IMR-90 (cell line): ENCODE measurements at regions not wholly inside any gene's neighbourhood (a gene's known extent, or its start where the extent isn't known, plus 50 kb on each side); places are given as distances from the start of the nearest gene placed in this dataset.

Experiments
- ATAC-seq: fragments of 200-7000 bp; cut with Tn5 transposase; 2 replicates; pipeline ENCODE4 v1.9.1; 2020; ENCODE audit warnings: low read depth, mild to moderate bottlenecking, moderate library complexity
- BruUV-seq: library from RNA; stranded (reverse); fragments of 400-500 nt; replicated peaks from 2 replicates; lab custom pipeline; 2021; lab: Mats Ljungman, UMichigan
- CTCF ChIA-PET: fragments of 300-600 bp; formaldehyde crosslinking; extraction: SDS; loops from one replicate; lab custom pipeline; 2021; ENCODE audit warnings: antibody characterized with exemption; lab: Yijun Ruan, JAX
- POLR2A ChIA-PET: fragments of 300-600 bp; sonication (Branson Sonifier 250); formaldehyde crosslinking; loops from one replicate; lab custom pipeline; 2022; ENCODE audit warnings: antibody characterized with exemption; ENCODE audit not compliant: unreplicated experiment; lab: Charles Lee
- DNase-seq: peaks from one replicate; pipeline ENCODE4 v3.0.0; 2013
- H2AFZ ChIP-seq: replicated peaks from 2 replicates; pipeline ENCODE3; 2013; ENCODE audit warnings: low read length, mild to moderate bottlenecking; ENCODE audit not compliant: poor library complexity
- H2AK5ac ChIP-seq: 2 replicates; pipeline ENCODE4 v1.6.1; 2013; ENCODE audit warnings: low read depth, low read length, inconsistent platforms
- H2AK9ac ChIP-seq: replicated peaks from 2 replicates; pipeline ENCODE3; 2013; ENCODE audit warnings: mild to moderate bottlenecking, low read depth, low read length, moderate library complexity; ENCODE audit not compliant: poor library complexity
- H2BK120ac ChIP-seq: 2 replicates; pipeline ENCODE4 v1.6.1; 2013; ENCODE audit warnings: low read depth, low read length, inconsistent platforms
- H2BK15ac ChIP-seq: 3 replicates; pipeline ENCODE4 v1.6.1; 2013; ENCODE audit warnings: low read depth, low read length, inconsistent platforms
- H2BK20ac ChIP-seq: 2 replicates; pipeline ENCODE4 v1.6.1; 2013; ENCODE audit warnings: low read depth, mild to moderate bottlenecking, inconsistent platforms, low read length, moderate library complexity
- H2BK5ac ChIP-seq: 2 replicates; pipeline ENCODE4 v1.6.1; 2013; ENCODE audit warnings: mild to moderate bottlenecking, low read depth, low read length, inconsistent platforms; ENCODE audit not compliant: poor library complexity, severe bottlenecking
- H3K14ac ChIP-seq: replicated peaks from 2 replicates; pipeline ENCODE4 v1.6.1; 2013; ENCODE audit warnings: low read depth, low read length, inconsistent platforms
- H3K18ac ChIP-seq: 2 replicates; pipeline ENCODE4 v1.6.1; 2013; ENCODE audit warnings: low read depth, low read length, control low read depth
- H3K23ac ChIP-seq: 2 replicates; pipeline ENCODE4 v1.6.1; 2013; ENCODE audit warnings: low read depth, low read length, inconsistent platforms
- H3K27ac ChIP-seq: 2 replicates; pipeline ENCODE4 v1.5.1; 2013; ENCODE audit warnings: mild to moderate bottlenecking, control low read depth, low read length; ENCODE audit not compliant: insufficient read depth
- H3K27me3 ChIP-seq: 2 replicates; pipeline ENCODE4 v1.6.1; 2013; ENCODE audit warnings: low read length; ENCODE audit not compliant: control insufficient read depth, insufficient read depth
- H3K36me3 ChIP-seq: 2 replicates; pipeline ENCODE4 v1.6.1; 2013; ENCODE audit warnings: low read length, mixed read lengths; ENCODE audit not compliant: control insufficient read depth, insufficient read depth
- H3K4ac ChIP-seq: 2 replicates; pipeline ENCODE4 v1.6.1; 2013; ENCODE audit warnings: low read depth, low read length, inconsistent platforms
- H3K4me1 ChIP-seq: 2 replicates; pipeline ENCODE4 v1.6.1; 2013; ENCODE audit warnings: low read length, mixed read lengths; ENCODE audit not compliant: control insufficient read depth, insufficient read depth
- H3K4me2 ChIP-seq: 2 replicates; pipeline ENCODE4 v1.6.1; 2013; ENCODE audit warnings: low read depth, mild to moderate bottlenecking, control low read depth, low read length, moderate library complexity
- H3K4me3 ChIP-seq: 2 replicates; pipeline ENCODE4 v1.5.1; 2013; ENCODE audit warnings: low read depth, mild to moderate bottlenecking, control low read depth, low read length, moderate library complexity; ENCODE audit not compliant: insufficient read depth
- H3K56ac ChIP-seq: 2 replicates; pipeline ENCODE4 v1.6.1; 2013; ENCODE audit warnings: low read length, inconsistent platforms; ENCODE audit not compliant: insufficient read depth; ENCODE audit errors: extremely low read depth
- H3K79me1 ChIP-seq, 2 experiments: 2 replicates each; pipeline ENCODE4 v1.6.1; 2013; ENCODE audit warnings: low read length in 2 of 2, inconsistent platforms in 1 of 2, low read depth in 1 of 2
- H3K9ac ChIP-seq: 2 replicates; pipeline ENCODE4 v1.6.1; 2013; ENCODE audit warnings: low read depth, low read length, control low read depth
- H3K9me1 ChIP-seq: 2 replicates; pipeline ENCODE4 v1.6.1; 2013; ENCODE audit warnings: low read length, inconsistent platforms; ENCODE audit not compliant: insufficient read depth
- H3K9me3 ChIP-seq: 2 replicates; pipeline ENCODE4 v1.6.1; 2013; ENCODE audit warnings: low read length; ENCODE audit not compliant: control insufficient read depth, insufficient read depth
- H4K20me1 ChIP-seq: 2 replicates; pipeline ENCODE4 v1.6.1; 2013; ENCODE audit warnings: low read length, inconsistent platforms; ENCODE audit not compliant: insufficient read depth
- H4K5ac ChIP-seq: 2 replicates; pipeline ENCODE4 v1.6.1; 2013; ENCODE audit warnings: mild to moderate bottlenecking, low read depth, low read length, control low read depth
- H4K8ac ChIP-seq, 2 experiments: 2 replicates each; pipeline ENCODE4 v1.6.1; 2013; ENCODE audit warnings: low read depth in 2 of 2, low read length in 2 of 2, control low read depth in 1 of 2, inconsistent platforms in 1 of 2
- H4K91ac ChIP-seq: 2 replicates; pipeline ENCODE4 v1.6.1; 2013; ENCODE audit warnings: low read depth, low read length, inconsistent platforms; ENCODE audit not compliant: insufficient read depth
- BHLHE40 ChIP-seq: fragments of 150-350 bp; IDR thresholded peaks from 2 replicates; pipeline ENCODE4 v1.6.1; 2016; ENCODE audit warnings: mild to moderate bottlenecking, low read depth, low read length
- CEBPB ChIP-seq: IDR thresholded peaks from 2 replicates; pipeline ENCODE4 v1.6.1; 2012; ENCODE audit warnings: low read depth, low read length, improper control_type of control experiment
- CHD1 ChIP-seq: IDR thresholded peaks from 2 replicates; pipeline ENCODE4 v1.6.1; 2012; ENCODE audit warnings: low read depth, low read length, improper control_type of control experiment
- CTCF ChIP-seq: conservative IDR thresholded peaks from 2 replicates; pipeline ENCODE4 v1.5.1; 2012; ENCODE audit warnings: mild to moderate bottlenecking, low read depth, low read length, improper control_type of control experiment
- ELK1 ChIP-seq: fragments of 150-350 bp; IDR thresholded peaks from 2 replicates; pipeline ENCODE4 v1.6.1; 2016; ENCODE audit warnings: low read depth, mild to moderate bottlenecking, low read length, moderate library complexity, borderline replicate concordance
- NFE2L2 ChIP-seq: fragments of 150-350 bp; IDR thresholded peaks from 2 replicates; pipeline ENCODE4 v1.6.1; 2016; ENCODE audit warnings: low read depth, mild to moderate bottlenecking, low read length
- RAD21 ChIP-seq: IDR thresholded peaks from 2 replicates; pipeline ENCODE4 v1.6.1; 2012; ENCODE audit warnings: low read length, improper control_type of control experiment
- RCOR1 ChIP-seq: IDR thresholded peaks from 2 replicates; pipeline ENCODE4 v1.6.1; 2012; ENCODE audit warnings: mild to moderate bottlenecking, low read length, improper control_type of control experiment; ENCODE audit not compliant: insufficient replicate concordance
- USF2 ChIP-seq: fragments of 150-350 bp; IDR thresholded peaks from 2 replicates; pipeline ENCODE4 v1.6.1; 2017; ENCODE audit warnings: mild to moderate bottlenecking, antibody characterized with exemption, low read length, low read depth
- WGBS, 2 experiments: methylation state at CpG; one replicate each; pipeline versions ENCODE4 v1.1.5 to v1.1.7; 2013; ENCODE audit warnings: missing lambda C conversion rate in 2 of 2; ENCODE audit not compliant: insufficient read length in 1 of 2; ENCODE audit errors: extremely low coverage in 2 of 2; 5-methylcytosine and 5-hydroxymethylcytosine counted together
- dilution Hi-C: fragments of 300-500 bp; cut with HindIII; formaldehyde crosslinking; loops from one replicate; pipeline ENCODE4 v1.14.3; 2018; ENCODE audit warnings: low sequenced_read_pairs; ENCODE audit not compliant: unreplicated experiment
- in situ Hi-C: fragments of 300-500 bp; cut with MboI; formaldehyde crosslinking; loops from 3 replicates; pipeline ENCODE4 v1.14.3; 2019; ENCODE audit warnings: low sequenced_read_pairs, inconsistent platforms, mixed read lengths
- intact Hi-C: fragments of 100-400 bp; cut with micrococcal nuclease; formaldehyde crosslinking; loops from 2 replicates; pipeline ENCODE4 v1.10.0; 2022

- dilution Hi-C loops = no loop called here
- no peak overlapping the region for H3K4ac ChIP-seq
- H3K56ac ChIP-seq = no peak overlapping the region
- no peak overlapping the region for H4K8ac ChIP-seq
- no TSS peak for BruUV-seq
- H2AK9ac ChIP-seq = no peak overlapping the region
- H4K91ac ChIP-seq = no peak overlapping the region
- H3K27ac ChIP-seq = no peak overlapping the region
- H3K79me1 ChIP-seq = no peaks in the 10 kb centered on the region
- no peaks in the 10 kb centered on the region for H3K36me3 ChIP-seq
- no peak overlapping the region for H2BK15ac ChIP-seq
- H4K5ac ChIP-seq = no peak overlapping the region
- no peak overlapping the region for H2BK5ac ChIP-seq
- no peak overlapping the region for H2AFZ ChIP-seq
- no peaks in the 10 kb centered on the region for H3K4me1 ChIP-seq
- no peak overlapping the region for H3K18ac ChIP-seq
- no peak for TF ChIP-seq CTCF
- TF ChIP-seq RCOR1 = no peak
- no peak for TF ChIP-seq USF2
- TF ChIP-seq BHLHE40 = no peak
- TF ChIP-seq CEBPB = no peak
- no peak for TF ChIP-seq NFE2L2
- TF ChIP-seq CHD1 = no peak
- TF ChIP-seq RAD21 = no peak
- no peak for TF ChIP-seq ELK1
- in situ Hi-C loops = loop anchor here (10.0 kb wide), 1 partner anchor 358 kb away; the partner anchor contains the start of gene LOXHD1
- ChIA-PET CTCF (no interaction called here), POLR2A (no interaction called here)
- no peak overlapping the region for H3K14ac ChIP-seq
- H2BK120ac ChIP-seq = no peak overlapping the region
- intact Hi-C loops = no loop called here
- WGBS, 2 experiments = 50% methylated on average over 1 of the region's 4 CpGs; no CpG with 5 or more reads in 1 of the 2 experiments
- H3K27me3 ChIP-seq = no peaks in the 10 kb centered on the region; the same call in 1 of the 2 replicates
- DNase-seq (no peak), ATAC-seq (no peak)
- H4K20me1 ChIP-seq = no peaks in the 10 kb centered on the region
- no peak overlapping the region for H2BK20ac ChIP-seq
- no peak overlapping the region for H3K4me3 ChIP-seq
- no peak overlapping the region for H2AK5ac ChIP-seq
- H3K23ac ChIP-seq = no peak overlapping the region
- H3K9me3 ChIP-seq = no peaks in the 10 kb centered on the region
- no peaks in the 10 kb centered on the region for H3K9me1 ChIP-seq
- no peak overlapping the region for H3K9ac ChIP-seq
- no peak overlapping the region for H3K4me2 ChIP-seq
These were observed 192.5 kb downstream of the HAUS1 start for GRCh38 chr18:46296656-46297055.
